ENCODE measurements at regions not wholly inside any gene's neighbourhood (a gene's known extent, or its start where the extent isn't known, plus 50 kb on each side); places are given as distances from the start of the nearest gene placed in this dataset.

- H3K36me3 Mint-ChIP-seq (ENCODE audit: low read depth): no peaks in the 10 kb centered on the region
- no peaks in the 10 kb centered on the region for H3K27me3 Mint-ChIP-seq (ENCODE audit: insufficient read depth, low read depth, poor library complexity)
- H3K79me2 ChIP-seq (replicated peaks; ENCODE audit: insufficient read depth): no peaks in the 10 kb centered on the region
- no peak for TF ChIP-seq ZNF462 (CRISPR knock-in tag; IDR thresholded peaks at IDR 0.05)
- TF ChIP-seq CTCF (conservative IDR thresholded peaks at IDR 0.05; ENCODE audit: low read depth in 2 of 2): no peak
- TF ChIP-seq ZNF114 (CRISPR knock-in tag; IDR thresholded peaks at IDR 0.05): no peak
- no peak for TF ChIP-seq REST (IDR thresholded peaks at IDR 0.05; ENCODE audit: unreplicated experiment)
- H2AFZ ChIP-seq: no peak overlapping the region
- no peak overlapping the region for H3K27ac ChIP-seq (ENCODE audit: low read depth)
- H3K4me3 Mint-ChIP-seq: no peak overlapping the region
- no peaks in the 10 kb centered on the region for H4K20me1 ChIP-seq (replicated peaks; ENCODE audit: insufficient read depth)
- H3F3A ChIP-seq (replicated peaks; ENCODE audit: low read depth): no peaks in the 10 kb centered on the region
- H3K9me2 ChIP-seq (ENCODE audit: insufficient read depth): no peaks in the 10 kb centered on the region
- DNase-seq (ENCODE audit: low spot score) (no peak), ATAC-seq (no peak)
- no peaks in the 10 kb centered on the region for H3K4me1 Mint-ChIP-seq
- H3K27ac Mint-ChIP-seq: no peak overlapping the region
- no peaks in the 10 kb centered on the region for H3K27me3 ChIP-seq (ENCODE audit: insufficient read depth)
- no peaks in the 10 kb centered on the region for H3K9me3 Mint-ChIP-seq
- H3K4me2 ChIP-seq: no peak overlapping the region
- no peaks in the 10 kb centered on the region for H3K4me1 ChIP-seq (ENCODE audit: insufficient read depth)
- H3K4me3 ChIP-seq: no peak overlapping the region
- no peaks in the 10 kb centered on the region for H3K36me3 ChIP-seq (ENCODE audit: insufficient read depth)
These were observed 205.8 kb downstream of the ZIC4 start for GRCh38 chr3:147200545-147200944.
